ENCODE measurements at regions not wholly inside any gene's neighbourhood (a gene's known extent, or its start where the extent isn't known, plus 50 kb on each side); places are given as distances from the start of the nearest gene placed in this dataset.

DNA sequence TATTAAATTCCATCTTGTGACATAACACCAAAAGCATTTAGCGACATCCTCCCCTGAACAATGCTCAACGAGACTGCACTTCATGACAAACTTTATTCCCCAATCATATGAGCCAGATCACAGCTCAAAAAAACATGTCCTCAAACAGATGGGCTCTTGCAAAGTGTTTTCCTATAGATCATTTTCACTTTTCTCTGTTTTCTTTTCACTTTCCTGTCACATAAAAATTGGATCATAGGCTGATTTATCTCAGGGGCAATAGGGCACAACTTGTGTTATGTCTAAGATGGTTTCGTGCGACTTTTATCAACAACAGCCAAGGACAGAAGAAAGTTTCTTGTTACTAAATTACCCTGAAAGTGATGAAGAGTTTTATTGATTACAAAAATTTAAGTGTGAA lies 206.1 kb downstream of the WDR11 start:
- Histone ChIP-seq H3K4me3 (no peak overlapping the region), H3K4me1 (no peaks in the 10 kb centered on the region), H3K36me3 (no peaks in the 10 kb centered on the region), H3K27ac (peak overlapping the region in 1 of 4 donors; percentile 6), H3K9me3 (no peaks in the 10 kb centered on the region), H3K27me3 (no peaks in the 10 kb centered on the region)
- DNase-seq, result no peak
- in situ Hi-C loops (cut with MboI; ENCODE audit: low pct_ligation_motif_present in 1 of 4, low pct_unique_long_range_greater_than_20kb in 1 of 4, low sequenced_read_pairs in 3 of 4) (no loop called here), intact Hi-C loops (cut with DNase I; ENCODE audit: low total_unique reads) (no loop called here)
- 52 to 74% methylated on average over 4 of the region's 4 CpGs for WGBS, 2 donors (ENCODE audit: low coverage in 1 of 2)
- TF ChIP-seq POLR2A (IDR thresholded peaks at IDR 0.05) (no peak), POLR2AphosphoS5 (IDR thresholded peaks at IDR 0.05) (no peak), EP300 (IDR thresholded peaks at IDR 0.05; ENCODE audit: low read depth) (no peak)
- TF ChIP-seq, protein P1, sequence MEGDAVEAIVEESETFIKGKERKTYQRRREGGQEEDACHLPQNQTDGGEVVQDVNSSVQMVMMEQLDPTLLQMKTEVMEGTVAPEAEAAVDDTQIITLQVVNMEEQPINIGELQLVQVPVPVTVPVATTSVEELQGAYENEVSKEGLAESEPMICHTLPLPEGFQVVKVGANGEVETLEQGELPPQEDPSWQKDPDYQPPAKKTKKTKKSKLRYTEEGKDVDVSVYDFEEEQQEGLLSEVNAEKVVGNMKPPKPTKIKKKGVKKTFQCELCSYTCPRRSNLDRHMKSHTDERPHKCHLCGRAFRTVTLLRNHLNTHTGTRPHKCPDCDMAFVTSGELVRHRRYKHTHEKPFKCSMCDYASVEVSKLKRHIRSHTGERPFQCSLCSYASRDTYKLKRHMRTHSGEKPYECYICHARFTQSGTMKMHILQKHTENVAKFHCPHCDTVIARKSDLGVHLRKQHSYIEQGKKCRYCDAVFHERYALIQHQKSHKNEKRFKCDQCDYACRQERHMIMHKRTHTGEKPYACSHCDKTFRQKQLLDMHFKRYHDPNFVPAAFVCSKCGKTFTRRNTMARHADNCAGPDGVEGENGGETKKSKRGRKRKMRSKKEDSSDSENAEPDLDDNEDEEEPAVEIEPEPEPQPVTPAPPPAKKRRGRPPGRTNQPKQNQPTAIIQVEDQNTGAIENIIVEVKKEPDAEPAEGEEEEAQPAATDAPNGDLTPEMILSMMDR (IDR thresholded peaks at IDR 0.05), result no peak

DNA sequence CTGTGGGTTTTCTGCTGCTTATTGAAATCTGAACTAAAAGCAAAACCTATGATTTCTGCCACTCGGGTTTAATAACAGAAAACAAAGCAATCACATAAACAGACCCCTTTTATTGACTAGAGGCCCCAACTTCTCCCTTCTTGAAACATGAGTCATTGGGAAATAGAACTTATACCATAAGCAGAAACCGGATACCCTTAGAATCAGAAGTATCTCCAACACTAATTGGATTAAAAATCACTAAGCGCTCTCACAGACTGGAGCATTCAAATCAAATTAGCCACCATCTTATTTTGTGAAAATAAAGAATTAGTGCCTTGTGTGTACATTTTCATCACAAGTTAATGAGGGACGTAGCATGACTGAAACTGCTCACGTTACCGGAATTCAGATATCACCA lies 206.9 kb downstream of the WDR11 start:
- no peaks in the 10 kb centered on the region for H3K27me3 ChIP-seq
- H3K4me1 ChIP-seq, result peaks cover 0 to 2% (median under 1%) of the 10 kb centered on the region in 4 donors
- in situ Hi-C loops (cut with MboI; ENCODE audit: low pct_ligation_motif_present in 1 of 4, low pct_unique_long_range_greater_than_20kb in 1 of 4, low sequenced_read_pairs in 3 of 4), result no loop called here
- TF ChIP-seq EP300 (IDR thresholded peaks at IDR 0.05; ENCODE audit: low read depth) (no peak), POLR2AphosphoS5 (IDR thresholded peaks at IDR 0.05) (no peak)
- TF ChIP-seq, protein P1 (IDR thresholded peaks at IDR 0.05), result no peak
- H3K9me3 ChIP-seq, result no peaks in the 10 kb centered on the region
- 82 to 86% methylated on average over 6 of the region's 6 CpGs for WGBS, 2 donors (ENCODE audit: low coverage in 1 of 2)
- intact Hi-C loops (cut with DNase I; ENCODE audit: low total_unique reads), result no loop called here
- DNase-seq, result no peak
- no peak overlapping the region for H3K4me3 ChIP-seq
- H3K27ac ChIP-seq, result no peak overlapping the region
- no peaks in the 10 kb centered on the region for H3K36me3 ChIP-seq

DNA sequence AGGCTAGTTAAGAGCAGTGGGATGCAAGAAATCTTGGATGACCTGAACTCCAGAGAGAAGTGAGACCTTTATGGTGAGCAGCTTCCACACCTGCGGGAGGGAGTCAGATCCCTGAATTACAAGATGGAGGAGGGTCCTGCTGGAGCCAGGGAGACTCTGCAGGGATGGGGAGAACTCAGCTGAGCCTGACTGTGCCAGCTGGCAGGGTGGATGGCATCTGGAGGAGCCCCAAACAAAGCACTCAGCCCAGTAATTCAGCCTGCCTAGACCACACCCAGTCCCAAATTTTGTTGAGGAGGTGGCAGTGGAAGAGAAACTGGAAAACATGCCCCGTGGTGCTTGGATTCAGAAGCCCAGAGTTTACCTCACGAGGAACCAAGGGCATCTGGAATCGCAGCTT lies 208.2 kb downstream of the WDR11 start:
- H3K4me3 ChIP-seq, result no peak overlapping the region
- no peak overlapping the region for H3K27ac ChIP-seq
- DNase-seq, result no peak
- intact Hi-C loops (cut with DNase I; ENCODE audit: low total_unique reads) (no loop called here), in situ Hi-C loops (cut with MboI; ENCODE audit: low pct_ligation_motif_present in 1 of 4, low pct_unique_long_range_greater_than_20kb in 1 of 4, low sequenced_read_pairs in 3 of 4) (no loop called here)
- no peaks in the 10 kb centered on the region for H3K27me3 ChIP-seq
- H3K4me1 ChIP-seq, result peaks cover 4 to 10% (median 7%) of the 10 kb centered on the region in 4 donors
- no peak for TF ChIP-seq POLR2A (IDR thresholded peaks at IDR 0.05)
- no peak for TF ChIP-seq EP300 (IDR thresholded peaks at IDR 0.05; ENCODE audit: low read depth)
- no peak for TF ChIP-seq POLR2AphosphoS5 (IDR thresholded peaks at IDR 0.05)
- TF ChIP-seq, protein P1 (IDR thresholded peaks at IDR 0.05), result no peak
- no peaks in the 10 kb centered on the region for H3K36me3 ChIP-seq
- no peaks in the 10 kb centered on the region for H3K9me3 ChIP-seq
- WGBS, 2 donors (ENCODE audit: low coverage in 1 of 2), result 43 to 58% methylated on average over 4 of the region's 4 CpGs

DNA sequence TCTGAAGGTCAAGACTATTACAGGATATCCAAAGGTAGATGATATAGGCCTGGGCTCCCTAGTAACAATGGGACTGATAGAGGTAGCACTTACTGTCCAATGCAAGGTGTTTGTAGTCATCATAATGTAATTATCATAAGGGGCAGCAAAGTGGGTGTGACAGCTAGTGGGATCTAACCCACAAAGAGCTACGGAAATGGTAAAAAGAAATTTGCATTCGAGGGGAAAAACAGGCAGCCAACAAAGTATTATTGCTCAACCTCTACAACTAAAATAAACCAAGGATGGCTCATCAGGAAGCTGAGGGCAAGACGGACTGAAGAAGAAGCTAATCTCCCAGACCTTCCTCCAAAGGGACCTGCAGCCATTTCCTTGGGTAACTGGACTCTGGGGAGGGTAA lies 211.0 kb downstream of the WDR11 start:
- TF ChIP-seq, protein P1 (IDR thresholded peaks at IDR 0.05), result no peak
- TF ChIP-seq POLR2A (IDR thresholded peaks at IDR 0.05) (no peak), EP300 (IDR thresholded peaks at IDR 0.05; ENCODE audit: low read depth) (no peak), POLR2AphosphoS5 (IDR thresholded peaks at IDR 0.05) (no peak)
- H3K4me1 ChIP-seq, result peaks cover 4 to 10% (median 7%) of the 10 kb centered on the region in 4 donors
- no peaks in the 10 kb centered on the region for H3K27me3 ChIP-seq
- DNase-seq, result no peak
- no peaks in the 10 kb centered on the region for H3K9me3 ChIP-seq
- no peak overlapping the region for H3K27ac ChIP-seq
- H3K36me3 ChIP-seq, result no peaks in the 10 kb centered on the region
- no peak overlapping the region for H3K4me3 ChIP-seq
- WGBS, 2 donors (ENCODE audit: low coverage in 1 of 2), result 58 to 72% methylated on average over 2 to 3 of the region's 3 CpGs
- in situ Hi-C loops (cut with MboI; ENCODE audit: low pct_ligation_motif_present in 1 of 4, low pct_unique_long_range_greater_than_20kb in 1 of 4, low sequenced_read_pairs in 3 of 4), result no loop called here
- intact Hi-C loops (cut with DNase I; ENCODE audit: low total_unique reads), result no loop called here
